CD14-positive monocyte (primary cell): ENCODE measurements at regions not wholly inside any gene's neighbourhood (a gene's known extent, or its start where the extent isn't known, plus 50 kb on each side); places are given as distances from the start of the nearest gene placed in this dataset.

Experiments used
- DNase-seq, 3 donors: peaks; one replicate each; pipeline ENCODE4 v3.0.0-alpha.2; 2011 to 2022
- H2AFZ ChIP-seq: 2 replicates; pipeline ENCODE4 v1.6.0; 2012; ENCODE audit warnings: mild to moderate bottlenecking, low read depth, low read length, inconsistent platforms; ENCODE audit not compliant: insufficient read depth, poor library complexity, severe bottlenecking
- H3K27ac ChIP-seq, 2 donors: 1 replicate in 1 of 2; 2 replicates in 1 of 2; pipeline ENCODE4 v1.5.1; 2012 to 2013; ENCODE audit warnings: low read length in 2 of 2, control low read depth in 1 of 2, inconsistent platforms in 1 of 2, low read depth in 1 of 2, mild to moderate bottlenecking in 1 of 2
- H3K27me3 ChIP-seq, 2 donors: one replicate each; pipeline versions ENCODE4 v1.6.0 to v1.6.1; 2011 to 2013; ENCODE audit warnings: low read length in 2 of 2; ENCODE audit not compliant: control insufficient read depth in 2 of 2, insufficient read depth in 2 of 2
- H3K36me3 ChIP-seq, 2 donors: replicated peaks in 1 of 2; 1 replicate in 1 of 2; 2 replicates in 1 of 2; pipeline versions ENCODE4 v1.5.1 to v1.6.1; 2012 to 2013; ENCODE audit warnings: low read length in 2 of 2, control low read depth in 1 of 2, inconsistent platforms in 1 of 2, mild to moderate bottlenecking in 1 of 2; ENCODE audit not compliant: insufficient read depth in 2 of 2, control insufficient read depth in 1 of 2
- H3K4me1 ChIP-seq, 2 donors: 1 replicate in 1 of 2; 2 replicates in 1 of 2; pipeline versions ENCODE4 v1.5.1 to v1.6.1; 2012 to 2013; ENCODE audit warnings: low read length in 2 of 2, control low read depth in 1 of 2, inconsistent platforms in 1 of 2, mild to moderate bottlenecking in 1 of 2, moderate library complexity in 1 of 2; ENCODE audit not compliant: insufficient read depth in 2 of 2, control insufficient read depth in 1 of 2
- H3K4me2 ChIP-seq: replicated peaks from 2 replicates; pipeline ENCODE3; 2012; ENCODE audit warnings: low read length, moderate library complexity, mild to moderate bottlenecking; ENCODE audit not compliant: poor library complexity, severe bottlenecking; ENCODE audit errors: extremely low read depth
- H3K4me3 ChIP-seq, 3 experiments: fragments of 200-600 bp in 1 of 3; sonication (generic) in 1 of 3; replicated peaks in 1 of 3; 1 replicate in 2 of 3; 2 replicates in 1 of 3; pipeline ENCODE4 v1.5.1; 2011 to 2013; ENCODE audit warnings: low read length in 3 of 3, mild to moderate bottlenecking in 3 of 3, control low read depth in 2 of 3, low read depth in 2 of 3, inconsistent platforms in 1 of 3, moderate library complexity in 1 of 3
- H3K79me2 ChIP-seq: 2 replicates; pipeline ENCODE4 v1.6.0; 2012; ENCODE audit warnings: mild to moderate bottlenecking, control low read depth, inconsistent platforms, low read length, moderate library complexity; ENCODE audit not compliant: insufficient read depth
- H3K9ac ChIP-seq: 2 replicates; pipeline ENCODE4 v1.6.0; 2017; ENCODE audit warnings: low read length, mild to moderate bottlenecking; ENCODE audit not compliant: insufficient read depth, poor library complexity, severe bottlenecking
- H3K9me3 ChIP-seq, 2 donors: replicated peaks in 1 of 2; 1 replicate in 1 of 2; 2 replicates in 1 of 2; pipeline versions ENCODE4 v1.5.1 to v1.6.1; 2012 to 2013; ENCODE audit warnings: low read length in 2 of 2, control low read depth in 1 of 2; ENCODE audit not compliant: control insufficient read depth in 1 of 2, insufficient read depth in 1 of 2
- H4K20me1 ChIP-seq: 2 replicates; pipeline ENCODE4 v1.6.0; 2012; ENCODE audit warnings: mild to moderate bottlenecking, low read length, control low read depth, moderate library complexity; ENCODE audit not compliant: insufficient read depth
- H3K27ac Mint-ChIP-seq, 7 donors: one replicate each; pipeline ENCODE4 v1.8.0; 2020; ENCODE audit warnings: mild to moderate bottlenecking in 7 of 7, mixed read lengths in 7 of 7, moderate library complexity in 6 of 7, inconsistent platforms in 2 of 7
- H3K27me3 Mint-ChIP-seq, 3 donors: one replicate each; pipeline ENCODE4 v1.8.0; 2021 to 2022; ENCODE audit warnings: low read depth in 3 of 3, mild to moderate bottlenecking in 3 of 3, mixed read lengths in 3 of 3, moderate library complexity in 3 of 3, inconsistent platforms in 1 of 3
- H3K36me3 Mint-ChIP-seq, 2 donors: one replicate each; pipeline ENCODE4 v1.8.0; 2020; ENCODE audit warnings: mixed read lengths in 2 of 2, inconsistent platforms in 1 of 2, mild to moderate bottlenecking in 1 of 2
- H3K4me1 Mint-ChIP-seq: one replicate; pipeline ENCODE4 v1.8.0; 2020; ENCODE audit warnings: mild to moderate bottlenecking, mixed read lengths
- H3K4me3 Mint-ChIP-seq, 2 donors: one replicate each; pipeline ENCODE4 v1.8.0; 2020; ENCODE audit warnings: mild to moderate bottlenecking in 2 of 2, mixed read lengths in 2 of 2, moderate library complexity in 1 of 2
- H3K9me3 Mint-ChIP-seq, 7 donors: one replicate each; pipeline ENCODE4 v1.8.0; 2020 to 2022; ENCODE audit warnings: mixed read lengths in 7 of 7, mild to moderate bottlenecking in 6 of 7, moderate library complexity in 6 of 7, inconsistent platforms in 2 of 7
- CTCF ChIP-seq: fragments of 200-600 bp; IDR thresholded peaks from one replicate; pipeline ENCODE4 v1.8.0; 2022; ENCODE audit warnings: antibody characterized with exemption, mild to moderate bottlenecking
- WGBS: methylation state at CpG from one replicate; pipeline ENCODE4 v1.1.5; 2013; ENCODE audit warnings: missing lambda C conversion rate; ENCODE audit not compliant: insufficient coverage; 5-methylcytosine and 5-hydroxymethylcytosine counted together
- intact Hi-C, 2 donors: fragments of 100-400 bp; cut with micrococcal nuclease; formaldehyde crosslinking; loops; one replicate each; pipeline versions ENCODE4 v1.15.0 to v1.15.1; 2023

GRCh38 chr3:117626577-117626976, 917.0 kb downstream of the TUSC7 start:
- H3K27ac ChIP-seq, result no peak overlapping the region
- no peak overlapping the region for H3K4me2 ChIP-seq
- TF ChIP-seq CTCF, result no peak
- no peak for DNase-seq
- no peaks in the 10 kb centered on the region for H4K20me1 ChIP-seq
- no peak overlapping the region for H2AFZ ChIP-seq
- H3K9ac ChIP-seq, result no peak overlapping the region
- H3K79me2 ChIP-seq, result no peaks in the 10 kb centered on the region
- no peaks in the 10 kb centered on the region for H3K27me3 ChIP-seq
- no peaks in the 10 kb centered on the region for H3K4me1 ChIP-seq
- intact Hi-C loops, result no loop called here
- Mint-ChIP-seq H3K4me1 (no peaks in the 10 kb centered on the region), H3K4me3 (no peak overlapping the region), H3K36me3 (no peaks in the 10 kb centered on the region), H3K9me3 (peaks cover 0 to 3% (median 0%) of the 10 kb centered on the region in 7 donors), H3K27me3 (peaks cover 0 to 4% (median 2%) of the 10 kb centered on the region in 3 donors), H3K27ac (no peak overlapping the region)
- WGBS, result no CpG with 5 or more reads among the region's 2 CpGs
- H3K36me3 ChIP-seq, result no peaks in the 10 kb centered on the region
- no peak overlapping the region for H3K4me3 ChIP-seq
- H3K9me3 ChIP-seq, result no peaks in the 10 kb centered on the region

GRCh38 chr3:117628823-117629291, 919.3 kb downstream of the TUSC7 start:
- Histone ChIP-seq H3K4me2 (no peak overlapping the region), H2AFZ (no peak overlapping the region)

More at GRCh38 chr3:117628823-117629291, 919.3 kb downstream of the TUSC7 start:
- H3K27ac ChIP-seq, result no peak overlapping the region
- Mint-ChIP-seq H3K27me3 (peaks cover 0 to 2% (median 0%) of the 10 kb centered on the region in 3 donors), H3K4me1 (no peaks in the 10 kb centered on the region), H3K36me3 (no peaks in the 10 kb centered on the region), H3K4me3 (no peak overlapping the region), H3K27ac (no peak overlapping the region), H3K9me3 (peaks cover 0 to 3% (median 0%) of the 10 kb centered on the region in 7 donors)
- H3K36me3 ChIP-seq, result no peaks in the 10 kb centered on the region
- no peak for TF ChIP-seq CTCF
- no peak overlapping the region for H3K9ac ChIP-seq
- no peak for DNase-seq
- H3K27me3 ChIP-seq, result no peaks in the 10 kb centered on the region
- WGBS, result no CpG with 5 or more reads among the region's 2 CpGs
- no peak overlapping the region for H3K4me3 ChIP-seq
- no peaks in the 10 kb centered on the region for H3K79me2 ChIP-seq
- H4K20me1 ChIP-seq, result no peaks in the 10 kb centered on the region
- intact Hi-C loops, result no loop called here
- no peaks in the 10 kb centered on the region for H3K9me3 ChIP-seq
- no peaks in the 10 kb centered on the region for H3K4me1 ChIP-seq
